GM23248 (cell line): ENCODE measurements at regions not wholly inside any gene's neighbourhood (a gene's known extent, or its start where the extent isn't known, plus 50 kb on each side); places are given as distances from the start of the nearest gene placed in this dataset.

Source experiments
- EZH2 ChIP-seq: fragments of 200-600 bp; sonication (generic); IDR thresholded peaks from 2 replicates; pipeline ENCODE4 v1.6.1; 2018; ENCODE audit warnings: antibody characterized with exemption, mild to moderate bottlenecking; ENCODE audit not compliant: insufficient read depth, poor library complexity, severe bottlenecking
- EZH2phosphoT487 ChIP-seq: fragments of 200-600 bp; sonication (generic); IDR thresholded peaks from 2 replicates; pipeline ENCODE4 v1.6.1; 2018; ENCODE audit warnings: antibody characterized with exemption, moderate library complexity, mild to moderate bottlenecking, low read depth; ENCODE audit not compliant: insufficient read depth

- TF ChIP-seq EZH2: no peak
- no peak for TF ChIP-seq EZH2phosphoT487
Measured at GRCh38 chr3:103515116-103515515, 1080.3 kb downstream of the ZPLD1 start.
